COLO668 (cell line): ENCODE measurements at regions not wholly inside any gene's neighbourhood (a gene's known extent, or its start where the extent isn't known, plus 50 kb on each side); places are given as distances from the start of the nearest gene placed in this dataset.

Source experiments
- DNase-seq: peaks from one replicate; lab custom pipeline; 2025; ENCODE audit not compliant: unreplicated experiment; lab: John Stamatoyannopoulos, UW

DNA sequence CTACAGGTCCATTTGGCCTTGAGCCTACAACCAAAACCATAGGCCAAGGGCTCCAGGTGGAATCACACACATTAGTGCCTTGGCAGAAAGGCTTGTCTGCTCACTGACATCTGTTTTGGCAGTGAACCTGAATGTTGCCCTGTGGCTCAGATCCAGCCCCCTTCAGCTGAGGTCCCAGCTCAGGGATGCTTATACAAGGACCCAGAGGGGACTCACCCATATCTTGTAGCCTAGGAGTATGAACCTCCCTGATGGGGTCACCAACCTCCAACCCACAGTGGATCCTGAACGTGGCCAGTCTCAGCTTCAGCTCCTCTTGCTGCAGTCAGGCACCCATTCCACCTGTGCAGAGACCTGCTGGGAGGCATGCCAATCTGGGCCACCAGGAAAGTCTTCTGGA lies 50.8 kb upstream of the HMX1 start:
- DNase-seq = no peak

DNA sequence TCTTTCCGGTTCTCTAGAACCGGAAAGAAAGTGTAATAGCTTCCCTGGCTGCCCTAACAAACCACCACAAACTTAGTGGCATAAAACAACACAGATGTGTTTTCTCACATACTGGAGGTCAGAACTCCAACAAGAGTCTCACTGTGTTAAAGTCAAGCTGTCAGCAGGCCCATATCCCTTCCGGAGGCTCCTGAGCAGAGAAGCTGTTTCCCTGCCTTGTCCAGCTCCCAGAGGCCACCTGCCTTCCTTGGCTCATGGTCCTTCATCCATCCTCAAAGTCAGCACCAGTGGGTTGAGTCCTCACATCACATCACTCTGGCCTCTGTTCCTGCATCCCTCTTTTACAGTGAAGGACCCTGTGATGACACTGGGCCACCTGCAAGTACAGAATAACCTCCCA lies 49.8 kb upstream of the HMX1 start:
- DNase-seq = no peak
